Colonic mucosa (tissue), 4 donors: ENCODE measurements at regions not wholly inside any gene's neighbourhood (a gene's known extent, or its start where the extent isn't known, plus 50 kb on each side); places are given as distances from the start of the nearest gene placed in this dataset.

Experiments used
- DNase-seq: peaks from one replicate; pipeline ENCODE4 v3.0.0-alpha.2; 2020
- H3K27ac ChIP-seq: fragments of 200-600 bp; one replicate; pipeline ENCODE4 v1.8.0; 2021
- H3K27me3 ChIP-seq: fragments of 200-600 bp; one replicate; pipeline ENCODE4 v1.8.0; 2021
- H3K36me3 ChIP-seq: fragments of 200-600 bp; one replicate; pipeline ENCODE4 v1.8.0; 2021
- H3K4me1 ChIP-seq: fragments of 200-600 bp; one replicate; pipeline ENCODE4 v1.8.0; 2021; ENCODE audit warnings: mild to moderate bottlenecking
- H3K4me3 ChIP-seq: fragments of 200-600 bp; one replicate; pipeline ENCODE4 v1.8.0; 2021
- H3K9ac ChIP-seq, 2 donors: one replicate each; pipeline ENCODE4 v1.7.0; 2013; ENCODE audit warnings: control low read depth in 2 of 2, low read depth in 2 of 2, low read length in 2 of 2
- H3K9me3 ChIP-seq: fragments of 200-600 bp; one replicate; pipeline ENCODE4 v1.8.0; 2021
- CTCF ChIP-seq: fragments of 200-600 bp; IDR thresholded peaks from one replicate; pipeline ENCODE4 v1.8.0; 2022; ENCODE audit warnings: antibody characterized with exemption, mild to moderate bottlenecking
- intact Hi-C: fragments of 100-400 bp; cut with DNase I; formaldehyde crosslinking; loops from one replicate; pipeline ENCODE4 v1.14.1; 2022
- donor health status: healthy.
- donor health status: DM: no; HTN: no; CAD: no.
- donor health status: DM: no; HTN: no; CAD: no.

- no peaks in the 10 kb centered on the region for H3K9me3 ChIP-seq
- TF ChIP-seq CTCF = no peak
- no peak overlapping the region for H3K27ac ChIP-seq
- H3K9ac ChIP-seq = no peak overlapping the region
- H3K4me3 ChIP-seq = no peak overlapping the region
- H3K4me1 ChIP-seq = no peaks in the 10 kb centered on the region
- intact Hi-C loops = no loop called here
- H3K27me3 ChIP-seq = no peaks in the 10 kb centered on the region
- H3K36me3 ChIP-seq = no peaks in the 10 kb centered on the region
- no peak for DNase-seq
Measured at GRCh38 chr3:170772175-170772574, 97.8 kb downstream of the RPL22L1 start.

GRCh38 chr3:170768334-170768801 is 101.6 kb downstream of the RPL22L1 start:
- Histone ChIP-seq H3K4me1 (no peaks in the 10 kb centered on the region), H3K36me3 (no peaks in the 10 kb centered on the region), H3K27me3 (no peaks in the 10 kb centered on the region), H3K4me3 (no peak overlapping the region), H3K9me3 (no peaks in the 10 kb centered on the region), H3K27ac (no peak overlapping the region), H3K9ac (no peak overlapping the region)
- intact Hi-C loops = no loop called here
- TF ChIP-seq CTCF = no peak
- no peak for DNase-seq

GRCh38 chr3:170767576-170767941 is 102.4 kb downstream of the RPL22L1 start:
- DNase-seq = no peak
- Histone ChIP-seq H3K9ac (no peak overlapping the region), H3K36me3 (no peaks in the 10 kb centered on the region), H3K4me1 (no peaks in the 10 kb centered on the region), H3K9me3 (no peaks in the 10 kb centered on the region), H3K27ac (no peak overlapping the region), H3K27me3 (no peaks in the 10 kb centered on the region), H3K4me3 (no peak overlapping the region)
- TF ChIP-seq CTCF = no peak
- intact Hi-C loops = no loop called here

GRCh38 chr3:170766823-170767575 is 103.0 kb downstream of the RPL22L1 start:
- H3K9me3 ChIP-seq = no peaks in the 10 kb centered on the region
- no peak overlapping the region for H3K9ac ChIP-seq
- H3K27ac ChIP-seq = no peak overlapping the region
- no peaks in the 10 kb centered on the region for H3K4me1 ChIP-seq
- no peak for TF ChIP-seq CTCF
- intact Hi-C loops = no loop called here
- H3K4me3 ChIP-seq = no peak overlapping the region
- no peaks in the 10 kb centered on the region for H3K36me3 ChIP-seq
- DNase-seq = no peak
- no peaks in the 10 kb centered on the region for H3K27me3 ChIP-seq

- intact Hi-C loops = no loop called here
- H3K9ac ChIP-seq = no peak overlapping the region
- no peaks in the 10 kb centered on the region for H3K4me1 ChIP-seq
- H3K36me3 ChIP-seq = no peaks in the 10 kb centered on the region
- H3K9me3 ChIP-seq = no peaks in the 10 kb centered on the region
- TF ChIP-seq CTCF = no peak
- H3K27ac ChIP-seq = no peak overlapping the region
- no peaks in the 10 kb centered on the region for H3K27me3 ChIP-seq
- no peak overlapping the region for H3K4me3 ChIP-seq
- DNase-seq = no peak
Measured at GRCh38 chr3:170766253-170766652, 103.7 kb downstream of the RPL22L1 start.
